GM18868 (cell line): ENCODE measurements at regions not wholly inside any gene's neighbourhood (a gene's known extent, or its start where the extent isn't known, plus 50 kb on each side); places are given as distances from the start of the nearest gene placed in this dataset.
"Not testable (repeated sequence)": the region's sequence is repeated elsewhere in the genome, so short reads cannot be mapped to it uniquely, and the experiment has no call there.

Experiments
- ATAC-seq: cut with Tn5 transposase; IDR thresholded peaks from one replicate; pipeline ENCODE4 v1.9.1; 2021; ENCODE audit warnings: mild to moderate bottlenecking, moderate library complexity; ENCODE audit not compliant: unreplicated experiment

DNA sequence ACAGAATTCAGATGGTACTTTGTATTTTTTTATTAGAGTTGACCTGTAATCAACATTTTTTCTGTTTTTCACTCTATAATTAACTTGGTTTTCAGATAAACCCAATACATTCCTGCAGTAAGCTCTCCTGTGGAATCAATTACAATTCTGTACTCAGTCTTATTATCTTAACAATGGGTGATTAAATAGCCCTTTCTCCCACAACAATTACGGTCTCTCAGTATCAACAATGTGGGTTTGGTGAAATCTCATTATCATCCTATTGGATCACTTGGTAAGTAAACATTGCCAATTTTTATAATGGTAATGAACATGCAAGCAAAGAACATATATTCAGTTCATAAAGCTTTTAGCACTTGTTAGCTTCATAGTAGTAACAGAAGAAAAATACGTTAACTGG lies 438.9 kb upstream of the EPHA7 start:
- no peak for ATAC-seq

DNA sequence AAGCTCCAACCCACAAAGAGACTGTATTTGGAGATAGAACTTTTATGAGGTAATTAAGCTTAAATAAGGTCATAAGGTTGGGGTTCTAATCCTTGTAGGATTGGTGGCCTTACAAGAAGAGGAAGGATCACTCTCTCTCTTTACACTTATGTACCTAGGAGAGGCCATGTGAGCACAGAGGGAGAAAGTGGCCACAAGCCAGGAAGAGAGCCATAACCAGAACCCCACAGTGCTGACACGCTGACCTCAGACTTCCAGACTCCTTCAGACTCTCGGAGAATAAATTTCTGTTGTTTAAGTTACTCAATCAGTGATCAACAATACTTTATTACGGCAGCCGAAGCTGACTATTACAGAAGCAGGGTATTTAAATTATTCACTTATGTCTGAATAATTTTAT lies 430.5 kb upstream of the EPHA7 start:
- ATAC-seq, result no peak

DNA sequence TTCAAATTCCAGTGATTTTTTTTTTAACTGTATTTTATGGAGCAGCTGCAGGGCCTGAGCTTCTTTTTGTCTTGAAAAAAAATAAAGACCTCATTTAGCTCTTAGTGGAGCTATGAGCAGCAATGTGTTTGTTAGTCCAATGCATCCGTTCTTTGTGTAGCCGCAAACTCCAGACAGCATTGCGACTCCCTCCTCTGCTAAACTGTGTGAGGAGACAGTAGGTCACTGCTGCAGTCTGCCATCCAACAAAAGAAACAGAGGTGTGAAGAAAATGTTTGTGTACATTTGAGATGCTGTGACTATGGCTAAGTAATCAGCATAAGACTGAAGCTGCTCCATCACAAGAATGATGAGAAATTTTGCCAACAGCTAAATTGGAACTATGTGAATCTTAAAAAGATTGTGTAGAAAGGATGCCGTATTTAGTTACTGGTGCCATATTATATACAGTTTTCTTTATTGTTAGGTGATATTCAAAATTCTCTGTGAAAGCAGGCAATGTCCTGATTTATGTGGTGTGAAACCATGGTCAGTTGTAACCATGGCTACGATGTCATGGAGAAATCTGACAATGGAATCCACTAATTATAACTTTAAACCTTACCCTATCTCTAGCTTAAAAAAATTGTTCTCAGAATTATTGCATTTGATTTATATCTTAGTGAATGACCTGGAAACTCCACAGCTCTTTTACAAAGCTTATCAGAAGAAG lies 428.8 kb upstream of the EPHA7 start:
- ATAC-seq, result no peak

DNA sequence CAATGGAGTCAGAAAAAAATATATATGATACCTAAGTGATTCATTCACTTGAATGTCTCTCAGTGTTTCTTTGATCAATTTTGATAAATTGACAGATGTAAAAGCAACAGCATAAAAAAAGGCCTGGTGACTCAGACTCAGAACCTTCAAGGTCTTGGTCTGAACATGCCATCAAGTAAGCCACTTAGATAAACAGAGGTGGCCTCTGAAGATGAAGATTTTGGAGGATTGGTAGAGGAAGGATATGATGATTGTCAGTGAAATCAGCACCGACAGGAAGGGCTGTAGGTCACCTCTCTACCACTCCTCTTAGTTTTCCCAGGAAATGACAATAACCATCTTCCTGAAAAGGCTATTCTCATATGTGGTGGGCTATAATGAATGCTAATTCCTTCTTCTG lies 422.8 kb upstream of the EPHA7 start:
- ATAC-seq, result no peak

DNA sequence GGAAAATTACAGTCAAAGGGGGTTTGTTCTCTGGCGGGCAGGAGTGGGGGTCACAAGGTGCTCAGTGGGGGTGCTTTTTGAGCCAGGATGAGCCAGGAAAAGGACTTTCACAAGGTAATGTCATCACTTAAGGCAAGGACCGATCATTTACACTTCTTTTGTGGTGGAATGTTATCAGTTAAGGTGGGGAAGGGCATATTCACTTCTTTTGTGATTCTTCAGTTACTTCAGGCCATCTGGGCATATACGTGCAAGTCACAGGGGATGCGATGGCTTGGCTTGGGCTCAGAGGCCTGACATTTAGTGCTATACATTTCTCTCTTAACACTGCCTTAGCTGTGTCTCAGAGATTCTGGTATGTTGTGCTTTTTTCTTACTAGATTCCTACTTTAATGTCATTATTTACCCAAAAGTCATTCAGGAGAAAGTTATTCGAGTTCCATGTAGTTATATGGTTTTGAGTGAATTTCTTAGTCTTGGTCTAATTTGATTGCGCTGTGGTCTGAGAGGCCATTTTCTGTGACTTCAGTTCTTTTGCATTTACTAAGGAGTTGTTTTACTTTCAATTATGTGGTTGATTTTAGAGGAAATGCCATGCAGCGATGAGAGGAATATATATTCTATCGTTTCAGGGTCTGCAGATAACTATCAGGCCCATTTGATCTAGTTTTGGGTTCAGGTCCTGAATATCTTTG lies 416.2 kb upstream of the EPHA7 start:
- not testable (repeated sequence) for ATAC-seq

DNA sequence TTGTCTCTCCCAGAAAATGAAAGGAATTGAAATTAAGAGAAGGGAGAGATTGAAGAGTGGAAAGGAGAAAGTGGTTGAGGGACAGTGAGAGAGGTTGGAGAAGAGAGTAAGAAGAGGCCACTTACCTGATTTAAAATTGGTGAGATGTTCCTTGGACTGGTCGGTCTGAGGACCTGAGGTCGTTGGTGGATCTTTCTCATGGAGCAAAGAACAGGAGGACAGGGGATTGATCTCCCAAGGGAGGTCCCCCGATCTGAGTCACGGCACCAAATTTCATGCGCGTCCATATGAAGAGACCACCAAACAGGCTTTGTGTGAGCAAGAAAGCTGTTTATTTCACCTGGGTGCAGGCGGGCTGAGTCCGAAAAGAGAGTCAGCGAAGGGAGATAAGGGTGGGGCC lies 415.7 kb upstream of the EPHA7 start:
- not testable (repeated sequence) for ATAC-seq

DNA sequence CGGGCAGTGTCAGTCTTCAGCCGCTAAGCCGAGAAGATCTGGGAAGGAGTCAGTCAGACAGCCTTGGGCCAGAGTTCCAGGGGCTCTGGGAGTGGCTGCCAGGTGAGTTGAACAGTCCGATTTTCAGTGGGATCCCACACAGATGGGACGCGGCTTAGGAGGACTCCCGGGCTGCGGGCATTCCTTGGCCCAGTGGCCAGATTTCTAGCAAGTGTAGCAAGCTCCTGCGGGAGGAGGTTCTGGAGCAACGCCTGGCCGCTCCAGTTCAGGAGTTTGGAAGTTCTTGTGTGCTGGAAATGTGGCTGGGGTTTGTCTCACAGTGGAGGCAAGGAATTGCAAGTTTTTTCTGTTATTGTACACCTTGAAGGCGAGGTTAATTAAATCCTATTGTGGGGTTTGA lies 414.0 kb upstream of the EPHA7 start:
- not testable (repeated sequence) for ATAC-seq

DNA sequence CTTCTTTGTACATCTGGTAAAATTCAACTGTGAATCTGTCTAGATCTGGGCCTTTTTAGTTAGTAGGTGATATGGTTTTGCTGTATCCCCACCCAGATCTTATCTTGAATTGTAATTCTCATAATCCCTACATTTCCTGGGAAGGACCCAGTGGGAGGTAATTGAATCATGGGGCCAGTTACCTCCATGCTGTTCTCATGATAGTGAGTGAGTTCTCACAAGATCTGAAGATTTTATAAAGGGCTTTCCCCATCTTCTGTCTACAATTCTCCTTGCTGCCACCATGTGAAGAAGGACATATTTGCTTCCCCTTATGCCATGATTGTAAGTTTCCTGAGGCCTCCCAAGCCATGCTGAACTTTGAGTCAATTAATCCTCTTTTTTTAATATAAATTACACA lies 410.4 kb upstream of the EPHA7 start:
- not testable (repeated sequence) for ATAC-seq

DNA sequence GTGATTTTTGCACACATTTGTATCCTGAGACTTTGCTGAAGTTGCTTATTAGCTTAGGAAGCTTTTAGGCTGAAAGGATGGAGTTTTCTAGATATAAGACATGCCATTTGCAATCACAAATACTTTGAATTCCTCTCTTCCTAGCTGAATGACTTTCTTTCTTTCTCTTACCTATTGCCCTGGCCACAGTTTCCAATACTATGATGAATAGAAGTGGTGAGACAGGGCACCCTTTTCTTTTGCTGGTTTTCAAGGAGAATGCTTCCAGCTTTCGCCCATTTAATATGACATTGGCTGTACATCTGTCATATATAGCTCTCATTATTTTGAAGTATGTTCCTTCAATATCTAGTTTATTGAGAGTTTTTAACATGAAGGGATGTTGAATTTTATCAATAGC lies 409.6 kb upstream of the EPHA7 start:
- no peak for ATAC-seq

DNA sequence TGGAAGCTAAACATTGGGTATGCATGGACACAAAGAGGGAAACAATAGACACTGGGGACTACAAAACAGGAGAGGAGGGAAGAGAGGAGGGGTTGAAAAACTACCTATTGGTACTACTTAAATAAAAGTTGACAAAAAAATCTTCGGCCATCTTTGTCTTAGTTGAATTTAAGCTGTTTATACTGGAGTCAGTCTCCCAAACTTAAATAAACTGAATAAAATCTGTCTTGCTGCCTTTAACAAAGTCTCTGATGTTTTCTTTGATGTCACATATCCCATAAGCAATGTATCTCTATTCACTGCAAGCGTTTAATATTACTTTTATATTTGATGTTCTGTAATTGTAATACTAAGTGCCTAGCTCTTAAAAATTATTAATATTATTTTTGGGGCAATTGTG lies 409.2 kb upstream of the EPHA7 start:
- ATAC-seq, result no peak

DNA sequence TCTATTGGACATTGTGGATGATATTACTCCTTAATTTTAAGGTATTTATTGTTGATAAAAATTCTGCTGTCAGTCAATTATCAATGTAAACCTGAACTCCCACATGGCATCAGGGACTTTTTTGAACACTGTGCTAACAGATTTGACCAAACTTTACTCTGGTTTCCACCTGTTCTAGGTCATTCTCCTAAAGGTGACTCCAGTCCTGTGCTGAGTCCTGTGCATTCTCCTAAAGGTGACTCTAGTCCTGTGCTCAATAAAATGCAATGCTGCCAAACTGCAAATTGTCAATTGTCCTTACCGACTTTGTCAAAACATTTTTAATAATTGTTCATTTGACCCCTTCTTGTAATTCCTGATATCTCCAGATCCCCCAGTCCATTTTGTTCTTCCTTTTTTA lies 408.4 kb upstream of the EPHA7 start:
- no peak for ATAC-seq

DNA sequence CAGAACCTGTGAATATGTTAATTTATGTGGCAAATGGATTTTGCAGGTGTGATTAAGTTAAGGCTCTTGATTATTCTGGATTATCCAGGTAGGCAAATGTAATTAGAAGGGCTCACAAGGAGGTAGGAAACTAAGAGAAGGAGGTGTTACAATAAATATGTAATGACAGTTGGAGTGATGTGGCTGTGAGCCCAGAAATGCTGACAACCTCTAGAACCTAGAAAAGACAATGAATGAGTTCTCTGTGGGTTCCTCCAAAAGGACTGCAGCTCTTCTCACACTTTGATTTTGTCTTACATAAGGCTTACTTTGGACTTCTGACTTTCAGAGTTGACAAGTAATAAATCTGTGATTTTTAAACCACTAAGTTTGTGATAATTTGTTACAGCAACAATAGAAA lies 406.6 kb upstream of the EPHA7 start:
- ATAC-seq, result no peak

DNA sequence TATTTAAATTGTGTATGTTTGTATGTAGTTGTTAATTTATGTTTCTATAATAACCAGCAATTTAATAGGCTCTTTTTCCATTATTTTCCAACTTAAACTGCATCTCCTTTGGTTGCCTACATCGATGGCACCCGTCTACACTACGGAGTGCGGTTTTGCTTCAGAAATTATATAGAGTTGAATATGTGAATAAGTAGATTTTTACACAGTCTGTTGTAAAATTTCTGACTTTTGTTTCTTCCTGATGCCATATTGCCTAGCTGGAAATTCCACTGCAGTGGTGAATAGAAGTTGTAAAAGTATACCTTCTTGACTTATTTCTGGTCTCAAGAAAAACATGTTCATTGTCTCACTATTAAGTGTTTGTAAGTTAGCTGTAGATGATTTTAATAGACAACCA lies 404.1 kb upstream of the EPHA7 start:
- ATAC-seq, result no peak

DNA sequence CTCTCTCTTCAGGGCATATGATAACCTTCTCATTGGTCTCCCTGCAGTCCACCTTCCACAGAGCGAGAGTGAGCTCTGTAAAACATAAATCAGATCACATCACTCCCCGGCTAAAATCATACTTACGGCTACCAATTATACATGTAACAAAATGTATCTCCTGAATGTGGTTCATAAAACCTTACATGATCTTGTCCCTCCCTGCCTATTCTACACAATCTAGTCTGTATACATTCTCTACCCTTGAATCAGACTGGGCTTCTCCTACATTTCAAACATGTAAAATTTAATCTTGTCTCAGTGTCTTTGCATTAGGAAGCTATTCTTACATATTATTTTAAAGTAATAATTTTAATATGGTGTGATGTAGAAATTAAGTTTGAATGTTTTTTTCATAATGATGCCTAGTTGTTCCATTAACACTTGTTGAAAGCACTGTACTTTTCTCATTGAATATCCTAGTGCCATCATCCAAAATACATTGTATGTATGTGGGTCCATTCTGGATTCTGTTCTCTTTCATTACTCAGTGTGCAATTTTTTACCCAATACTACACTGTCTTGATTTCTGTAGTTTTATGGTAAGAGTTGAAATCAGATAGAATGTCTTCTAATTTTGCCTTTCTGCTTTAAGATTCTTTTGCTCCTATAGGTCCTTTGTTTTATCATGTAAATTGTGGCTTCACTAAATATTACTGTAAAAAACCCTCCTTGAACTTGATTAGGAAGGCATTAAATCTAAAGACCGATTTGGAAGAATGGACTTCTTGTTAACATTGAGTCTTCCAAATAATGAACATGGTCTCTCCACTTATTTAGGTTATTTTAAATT lies 403.3 kb upstream of the EPHA7 start:
- ATAC-seq, result no peak

DNA sequence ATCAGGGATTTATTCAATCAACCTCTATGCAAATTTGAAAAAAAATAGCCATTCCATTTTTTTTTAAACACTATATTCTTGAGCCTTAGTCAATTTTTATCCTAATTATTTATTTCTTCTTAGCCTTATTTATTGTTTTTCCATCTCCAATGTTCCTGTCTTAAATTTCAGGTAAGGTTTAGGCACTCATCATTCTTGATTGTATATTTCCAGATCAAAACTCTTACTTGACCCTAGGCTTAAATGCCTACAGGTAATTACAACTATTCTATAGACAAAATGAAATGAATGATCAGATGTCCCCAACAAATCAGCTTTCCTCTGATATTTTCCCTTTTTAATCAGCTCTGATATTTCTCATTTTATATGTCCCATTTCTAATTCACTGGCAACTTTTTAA lies 402.6 kb upstream of the EPHA7 start:
- ATAC-seq, result no peak

DNA sequence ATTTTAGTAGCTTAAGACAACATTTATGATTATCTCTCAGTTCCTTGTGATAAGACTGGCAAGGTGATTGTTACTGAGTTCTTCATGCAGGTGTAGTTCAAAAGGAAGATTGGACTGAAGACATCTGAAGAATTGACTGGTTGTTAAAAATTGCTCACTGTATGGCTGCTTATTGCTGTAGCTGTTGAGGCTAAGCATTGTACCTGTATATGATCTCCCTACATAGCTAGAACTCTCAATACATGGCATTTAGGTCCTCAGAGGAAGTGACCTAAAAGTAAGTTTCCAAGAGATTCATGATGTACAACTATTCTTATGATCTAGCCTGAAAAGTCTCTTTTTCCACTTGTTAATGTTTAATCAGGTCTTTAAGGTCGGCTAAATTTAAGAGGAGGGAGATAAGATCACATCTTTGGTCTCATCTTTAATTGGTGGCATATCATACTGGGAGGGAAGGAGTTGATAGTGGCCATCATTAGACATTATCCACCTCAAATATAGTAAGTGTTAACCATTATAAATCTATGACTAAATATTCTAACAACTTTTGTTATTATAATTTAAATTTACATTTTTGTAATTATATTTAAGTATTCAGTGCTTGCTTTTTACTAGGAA lies 401.2 kb upstream of the EPHA7 start:
- no peak for ATAC-seq

DNA sequence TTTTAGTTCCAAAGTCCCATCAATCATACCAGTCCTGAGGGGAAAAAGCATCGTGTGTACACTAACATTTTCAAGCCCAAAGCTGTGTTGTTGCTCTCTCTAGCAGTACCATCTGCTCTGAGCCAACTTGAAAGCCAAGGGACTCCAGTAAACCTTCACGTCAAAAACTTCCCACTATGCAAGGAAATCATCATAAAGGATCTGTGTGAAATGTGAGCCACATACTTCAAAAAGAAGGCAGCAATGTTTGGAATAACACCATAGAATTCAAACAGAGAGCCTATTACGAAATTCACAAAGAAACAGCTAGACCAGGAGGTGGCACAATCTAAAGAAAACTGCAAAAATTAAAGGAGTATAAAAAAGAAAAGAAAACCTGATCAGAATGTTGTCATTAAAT lies 399.8 kb upstream of the EPHA7 start:
- no peak for ATAC-seq

DNA sequence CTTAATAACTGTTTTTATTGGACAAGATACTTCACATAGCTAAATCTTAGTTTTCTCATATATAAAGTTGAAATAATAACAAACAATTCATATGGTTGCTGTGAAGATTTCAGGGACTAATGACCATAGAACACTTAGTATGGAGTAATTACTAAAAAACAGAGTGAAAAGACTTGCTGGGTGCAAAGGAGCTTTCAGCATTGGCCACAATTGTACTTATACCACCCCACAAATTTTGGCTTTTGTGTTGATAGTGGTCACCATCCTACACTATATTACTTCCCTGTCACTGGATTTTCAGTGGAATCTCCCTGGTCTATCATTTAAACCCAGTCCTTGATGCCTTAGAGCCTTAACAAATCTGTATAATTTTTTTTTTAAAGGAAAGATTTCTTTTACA lies 398.6 kb upstream of the EPHA7 start:
- no peak for ATAC-seq

DNA sequence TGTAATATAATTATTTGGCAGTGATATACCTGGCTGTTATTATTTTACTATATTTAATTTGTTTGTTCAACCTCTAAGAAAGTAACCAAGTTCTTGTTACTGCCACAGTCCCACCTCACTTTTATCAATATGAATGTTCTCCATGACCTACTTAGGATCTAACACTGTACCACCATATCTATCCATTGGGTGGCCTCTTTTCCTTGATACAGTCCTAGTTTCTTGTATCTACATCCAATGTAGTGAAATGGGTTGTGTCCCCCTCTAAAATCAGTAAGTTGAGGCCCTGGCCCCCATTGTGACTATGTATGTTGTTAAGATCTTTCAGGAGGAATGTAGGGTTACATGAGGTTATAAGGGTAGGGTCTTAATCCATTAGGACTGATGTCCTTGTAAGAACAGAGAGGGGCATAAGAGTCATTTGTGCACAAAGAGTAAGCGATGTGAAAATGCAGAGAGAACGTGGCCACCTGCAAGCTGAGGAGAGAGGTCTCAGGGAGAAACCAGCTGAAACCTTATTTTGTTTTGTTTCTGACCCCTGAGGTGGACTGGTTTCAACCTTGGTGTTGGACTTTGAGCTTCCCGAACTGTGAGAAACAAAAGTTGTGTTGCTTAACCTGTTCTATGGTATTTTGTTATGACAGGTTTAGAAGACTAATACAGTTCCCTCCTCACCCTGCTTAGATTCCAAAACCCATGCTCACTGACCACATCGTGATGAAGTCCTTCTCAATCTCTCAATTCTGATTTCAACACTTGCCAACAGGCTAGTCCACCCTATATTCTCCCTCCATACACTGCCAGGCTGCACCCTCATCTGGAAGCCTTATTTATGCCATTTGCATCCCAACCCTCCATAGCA lies 387.3 kb upstream of the EPHA7 start:
- no peak for ATAC-seq

DNA sequence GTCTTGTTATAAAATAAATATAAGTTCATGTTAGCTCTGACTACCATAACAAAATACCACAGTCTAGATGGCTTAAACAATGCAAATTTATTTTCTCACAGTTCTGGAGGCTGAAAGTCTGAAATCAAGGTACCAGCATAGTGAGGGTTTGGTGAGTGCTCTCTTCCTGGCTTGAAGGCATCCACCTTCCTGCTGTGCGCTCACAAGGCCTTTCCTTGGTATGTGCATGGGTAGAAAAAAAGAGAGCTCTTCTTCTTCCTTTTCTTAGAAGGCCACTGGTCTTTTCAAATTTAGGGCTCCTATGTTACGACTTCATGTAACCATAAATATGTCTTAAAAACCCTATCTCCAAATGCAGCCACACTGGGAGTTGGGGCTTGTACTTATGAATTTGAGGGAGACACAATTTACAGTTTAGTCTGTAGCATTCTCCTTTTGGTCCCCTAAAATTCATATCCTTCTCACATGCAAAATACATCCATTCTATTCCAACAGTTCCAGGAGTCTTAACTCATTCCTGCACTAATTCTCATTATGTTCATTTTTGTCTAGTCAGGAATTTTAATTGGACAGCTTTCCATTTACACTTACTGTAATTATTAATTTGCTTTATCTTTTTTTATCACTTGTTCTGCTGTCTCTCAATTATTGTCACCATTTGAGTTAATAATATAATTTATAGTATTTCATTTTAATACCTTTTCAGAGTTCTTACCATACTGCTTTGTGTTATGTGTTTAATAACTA lies 381.9 kb upstream of the EPHA7 start:
- ATAC-seq, result no peak
